Nephron (organoid): ENCODE measurements at regions not wholly inside any gene's neighbourhood (a gene's known extent, or its start where the extent isn't known, plus 50 kb on each side); places are given as distances from the start of the nearest gene placed in this dataset.
"Not testable (repeated sequence)": the region's sequence is repeated elsewhere in the genome, so short reads cannot be mapped to it uniquely, and the experiment has no call there.

Experiments
- H3K27ac Mint-ChIP-seq, 3 experiments: 2 replicates each; pipeline ENCODE4 v1.8.0; 2020; ENCODE audit warnings: mixed read lengths in 3 of 3, mild to moderate bottlenecking in 2 of 3, moderate library complexity in 1 of 3
- H3K27me3 Mint-ChIP-seq: 2 replicates; pipeline ENCODE4 v1.8.0; 2021; ENCODE audit warnings: low read depth, mild to moderate bottlenecking, moderate library complexity, mixed read lengths
- H3K36me3 Mint-ChIP-seq: 2 replicates; pipeline ENCODE4 v1.8.0; 2020; ENCODE audit warnings: low read depth, mixed read lengths
- H3K4me1 Mint-ChIP-seq: 2 replicates; pipeline ENCODE4 v1.8.0; 2020; ENCODE audit warnings: mixed read lengths
- H3K4me3 Mint-ChIP-seq, 3 experiments: 2 replicates each; pipeline ENCODE4 v1.8.0; 2020; ENCODE audit warnings: mild to moderate bottlenecking in 3 of 3, mixed read lengths in 3 of 3, moderate library complexity in 2 of 3
- H3K9me3 Mint-ChIP-seq: 2 replicates; pipeline ENCODE4 v1.8.0; 2020; ENCODE audit warnings: mixed read lengths
- CTCF ChIP-seq, 3 experiments: fragments of 200-600 bp; sonication (generic); IDR thresholded peaks; one replicate each; pipeline ENCODE4 v1.5.0; 2021; ENCODE audit warnings: antibody characterized with exemption in 3 of 3; ENCODE audit not compliant: unreplicated experiment in 3 of 3

GRCh38 chr1:197985351-197985750 is 68.2 kb downstream of the LHX9 start:
- H3K4me1 Mint-ChIP-seq, result no peaks in the 10 kb centered on the region
- no peak overlapping the region for H3K4me3 Mint-ChIP-seq
- H3K36me3 Mint-ChIP-seq, result no peaks in the 10 kb centered on the region
- no peak overlapping the region for H3K27ac Mint-ChIP-seq
- no peaks in the 10 kb centered on the region for H3K27me3 Mint-ChIP-seq
- TF ChIP-seq CTCF (IDR thresholded peaks at IDR 0.05; ENCODE audit: unreplicated experiment in 3 of 3), result no peak
- no peaks in the 10 kb centered on the region for H3K9me3 Mint-ChIP-seq

- no peaks in the 10 kb centered on the region for H3K9me3 Mint-ChIP-seq
- H3K36me3 Mint-ChIP-seq, result no peaks in the 10 kb centered on the region
- H3K27ac Mint-ChIP-seq, result no peak overlapping the region
- no peaks in the 10 kb centered on the region for H3K27me3 Mint-ChIP-seq
- no peak overlapping the region for H3K4me3 Mint-ChIP-seq
- no peak for TF ChIP-seq CTCF (IDR thresholded peaks at IDR 0.05; ENCODE audit: unreplicated experiment in 3 of 3)
- no peaks in the 10 kb centered on the region for H3K4me1 Mint-ChIP-seq
These were observed 69.6 kb downstream of the LHX9 start for GRCh38 chr1:197986817-197987216.

- no peaks in the 10 kb centered on the region for H3K27me3 Mint-ChIP-seq
- no peak for TF ChIP-seq CTCF (IDR thresholded peaks at IDR 0.05; ENCODE audit: unreplicated experiment in 3 of 3)
- no peaks in the 10 kb centered on the region for H3K36me3 Mint-ChIP-seq
- H3K27ac Mint-ChIP-seq, result no peak overlapping the region
- no peaks in the 10 kb centered on the region for H3K4me1 Mint-ChIP-seq
- H3K4me3 Mint-ChIP-seq, result no peak overlapping the region
- H3K9me3 Mint-ChIP-seq, result no peaks in the 10 kb centered on the region
These were observed 70.1 kb downstream of the LHX9 start for GRCh38 chr1:197987294-197987693.

GRCh38 chr1:197988581-197988980 is 71.4 kb downstream of the LHX9 start:
- not testable (repeated sequence) for H3K27ac Mint-ChIP-seq, H3K27me3 Mint-ChIP-seq, H3K36me3 Mint-ChIP-seq, H3K9me3 Mint-ChIP-seq, H3K4me1 Mint-ChIP-seq, H3K4me3 Mint-ChIP-seq

- no peak overlapping the region for H3K27ac Mint-ChIP-seq
- TF ChIP-seq CTCF (IDR thresholded peaks at IDR 0.05; ENCODE audit: unreplicated experiment in 3 of 3), result no peak
- no peaks in the 10 kb centered on the region for H3K4me1 Mint-ChIP-seq
- H3K9me3 Mint-ChIP-seq, result no peaks in the 10 kb centered on the region
- no peaks in the 10 kb centered on the region for H3K27me3 Mint-ChIP-seq
- H3K4me3 Mint-ChIP-seq, result no peak overlapping the region
- no peaks in the 10 kb centered on the region for H3K36me3 Mint-ChIP-seq
These were observed 71.9 kb downstream of the LHX9 start for GRCh38 chr1:197989058-197989457.

GRCh38 chr1:197991594-197991993 is 74.4 kb downstream of the LHX9 start:
- H3K4me3 Mint-ChIP-seq, result no peak overlapping the region
- TF ChIP-seq CTCF (IDR thresholded peaks at IDR 0.05; ENCODE audit: unreplicated experiment in 3 of 3), result no peak

More at GRCh38 chr1:197991594-197991993, 74.4 kb downstream of the LHX9 start:
- no peaks in the 10 kb centered on the region for H3K9me3 Mint-ChIP-seq
- no peaks in the 10 kb centered on the region for H3K27me3 Mint-ChIP-seq
- no peaks in the 10 kb centered on the region for H3K36me3 Mint-ChIP-seq
- no peak overlapping the region for H3K27ac Mint-ChIP-seq
- no peaks in the 10 kb centered on the region for H3K4me1 Mint-ChIP-seq
